GM18502 (cell line): ENCODE measurements at regions not wholly inside any gene's neighbourhood (a gene's known extent, or its start where the extent isn't known, plus 50 kb on each side); places are given as distances from the start of the nearest gene placed in this dataset.
"Not testable (repeated sequence)": the region's sequence is repeated elsewhere in the genome, so short reads cannot be mapped to it uniquely, and the experiment has no call there.

Experiments
- ATAC-seq: cut with Tn5 transposase; IDR thresholded peaks from one replicate; pipeline ENCODE4 v1.9.1; 2021; ENCODE audit warnings: mild to moderate bottlenecking; ENCODE audit not compliant: unreplicated experiment, poor library complexity

- ATAC-seq, result not testable (repeated sequence)
Observed at GRCh38 chr9:67331634-67332033, 339.3 kb upstream of the SPATA31A3 start.

DNA sequence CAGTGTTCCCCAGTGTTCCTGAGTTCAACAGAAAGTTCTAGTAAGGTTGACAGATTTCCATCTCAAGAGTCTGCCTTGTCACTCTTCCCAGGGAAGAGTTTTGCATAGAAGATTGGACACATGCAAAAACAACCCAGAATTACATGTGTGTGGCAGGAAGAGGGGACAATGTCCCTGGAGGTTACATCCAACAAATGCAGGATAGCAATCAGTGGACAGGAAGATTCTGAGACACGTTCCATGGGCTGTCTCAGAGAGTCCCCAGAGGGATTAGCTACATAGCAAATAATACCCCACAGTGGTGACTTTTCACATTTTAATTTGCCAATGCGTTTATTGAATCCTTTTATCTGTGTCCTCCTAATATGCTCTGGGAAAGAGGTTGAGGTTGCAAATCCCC, 321.1 kb upstream of the SPATA31A3 start:
- not testable (repeated sequence) for ATAC-seq

GRCh38 chr9:67312504-67312903, 320.2 kb upstream of the SPATA31A3 start:
- not testable (repeated sequence) for ATAC-seq

DNA sequence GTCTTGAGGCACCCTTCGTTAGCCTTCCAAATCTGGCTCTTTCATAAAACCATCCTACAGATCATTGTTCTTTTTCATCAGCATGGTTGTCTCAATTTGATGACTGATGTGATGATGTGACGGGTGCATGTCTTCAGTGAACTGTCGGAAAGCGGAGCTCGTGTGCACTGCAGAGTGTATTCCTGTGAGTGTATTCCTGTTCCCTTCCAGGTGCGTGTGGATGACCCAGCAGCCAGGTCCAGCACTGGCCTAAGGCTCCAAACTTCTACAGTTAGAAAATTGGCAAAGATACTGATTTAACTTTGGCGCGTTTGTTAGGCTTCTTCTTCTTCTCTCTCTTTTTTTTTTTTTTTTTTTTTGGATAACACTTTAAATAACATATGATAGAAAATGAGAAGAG, 314.8 kb upstream of the SPATA31A3 start:
- ATAC-seq, result not testable (repeated sequence)

DNA sequence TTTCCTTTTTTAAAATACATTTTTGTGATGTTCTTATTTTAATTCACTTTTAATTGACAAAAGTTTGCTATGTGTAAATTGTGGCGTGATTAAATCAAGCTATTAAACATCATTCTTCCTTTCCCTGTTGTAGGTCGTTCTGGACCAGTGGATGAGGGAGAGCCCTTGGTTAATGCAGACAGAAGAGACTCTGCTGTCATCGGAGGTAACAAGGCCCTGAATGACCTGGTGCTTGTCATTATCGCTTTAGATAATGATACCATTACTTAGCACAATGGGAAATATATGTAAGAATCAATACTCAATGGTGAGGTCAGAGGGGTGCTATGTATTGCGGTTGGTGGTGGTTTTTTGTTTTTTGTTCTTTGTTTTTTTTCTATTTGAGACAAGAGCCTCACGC, 296.4 kb upstream of the SPATA31A3 start:
- ATAC-seq, result not testable (repeated sequence)

DNA sequence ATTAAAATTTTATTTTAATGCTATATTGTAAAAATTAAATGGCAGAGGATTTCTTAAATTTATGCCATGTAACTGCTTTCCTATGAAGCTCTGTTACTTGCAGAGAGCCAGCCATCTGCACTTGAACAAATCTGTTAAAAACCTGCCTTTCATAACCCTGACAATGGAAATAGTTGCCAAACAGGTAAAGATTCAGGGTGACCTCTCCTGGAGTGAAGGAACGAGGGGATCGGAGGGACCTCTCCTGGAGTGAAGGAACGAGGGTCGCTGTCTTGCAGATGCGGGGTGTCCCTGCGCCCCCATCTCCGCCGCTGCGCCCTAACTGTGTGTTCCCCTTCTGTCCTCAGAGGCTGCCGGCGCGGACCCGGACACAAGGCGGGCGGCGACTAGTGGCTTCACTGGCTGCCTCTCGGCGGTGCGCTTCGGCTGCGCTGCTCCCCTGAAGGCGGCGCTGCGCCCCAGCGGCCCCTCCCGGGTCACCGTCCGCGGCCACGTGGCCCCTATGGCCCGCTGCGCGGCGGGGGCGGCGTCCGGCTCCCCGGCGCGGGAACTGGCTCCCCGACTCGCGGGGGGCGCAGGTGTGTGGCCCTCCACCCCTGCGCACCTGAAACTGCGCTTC, 295.9 kb upstream of the SPATA31A3 start:
- not testable (repeated sequence) for ATAC-seq

DNA sequence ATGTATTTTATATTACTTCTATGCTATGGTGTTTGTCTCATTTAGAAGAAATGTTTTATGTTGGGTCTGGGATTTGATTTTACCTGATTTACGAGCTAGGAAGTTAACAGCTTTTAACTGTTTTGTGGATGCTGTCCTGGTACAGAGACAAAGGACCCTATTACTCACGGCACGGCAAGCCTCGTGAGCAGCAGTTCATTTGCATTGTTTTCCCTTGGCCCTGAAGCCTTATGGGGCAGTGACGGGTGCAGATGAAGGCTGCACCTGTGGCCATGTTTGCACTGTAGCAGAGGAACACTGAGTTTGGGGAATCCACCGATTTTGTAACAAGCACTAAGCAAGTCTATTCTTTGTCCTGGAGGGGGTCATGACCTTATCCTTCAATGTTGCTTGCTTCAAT, 291.9 kb upstream of the SPATA31A3 start:
- not testable (repeated sequence) for ATAC-seq

- not testable (repeated sequence) for ATAC-seq
Observed at GRCh38 chr9:67281574-67281973, 289.2 kb upstream of the SPATA31A3 start.

DNA sequence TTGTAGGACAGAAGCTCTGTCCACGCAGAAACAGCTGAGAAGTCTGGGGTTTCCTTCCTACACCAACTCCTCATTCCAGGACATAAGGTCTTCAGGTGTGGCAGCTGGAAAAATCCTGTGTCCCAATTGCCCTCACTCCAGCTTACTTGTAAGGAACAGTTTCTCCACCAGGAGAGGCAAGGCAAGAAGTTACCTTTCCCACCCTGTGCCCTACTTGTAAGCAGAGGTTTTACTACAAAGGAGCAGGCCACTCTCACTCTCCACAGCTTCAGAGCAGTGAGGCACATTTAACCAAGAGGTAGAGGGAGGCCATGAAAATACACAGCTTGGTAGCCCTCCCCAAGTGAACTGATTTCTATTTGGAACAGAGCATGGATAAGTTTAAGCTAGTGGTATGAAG, 277.3 kb upstream of the SPATA31A3 start:
- ATAC-seq, result not testable (repeated sequence)

- ATAC-seq, result not testable (repeated sequence)
Observed at GRCh38 chr9:67257894-67258293, 265.5 kb upstream of the SPATA31A3 start.

GRCh38 chr9:67248967-67249366, 256.6 kb upstream of the SPATA31A3 start:
- ATAC-seq, result peak; percentile 46

DNA sequence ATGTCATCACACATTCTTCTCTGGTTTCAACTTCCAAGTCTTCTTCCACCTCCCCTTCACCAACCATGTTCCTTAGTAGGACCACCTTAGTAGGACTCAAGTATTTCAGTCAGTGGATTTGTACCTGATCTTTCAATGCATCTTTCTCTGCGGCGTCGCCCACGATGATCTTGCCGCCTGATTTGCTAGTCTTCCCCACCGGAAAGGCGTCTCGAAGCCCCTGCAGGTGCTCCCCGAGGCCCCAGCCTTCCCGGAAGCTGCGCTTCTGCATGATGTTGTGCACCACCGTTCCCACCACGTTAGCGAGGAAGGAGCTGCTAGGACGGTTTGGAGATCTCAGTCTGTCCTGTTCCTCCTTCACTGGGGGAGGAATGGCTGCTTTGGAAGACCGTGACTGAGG, 219.7 kb upstream of the SPATA31A3 start:
- ATAC-seq, result not testable (repeated sequence)

DNA sequence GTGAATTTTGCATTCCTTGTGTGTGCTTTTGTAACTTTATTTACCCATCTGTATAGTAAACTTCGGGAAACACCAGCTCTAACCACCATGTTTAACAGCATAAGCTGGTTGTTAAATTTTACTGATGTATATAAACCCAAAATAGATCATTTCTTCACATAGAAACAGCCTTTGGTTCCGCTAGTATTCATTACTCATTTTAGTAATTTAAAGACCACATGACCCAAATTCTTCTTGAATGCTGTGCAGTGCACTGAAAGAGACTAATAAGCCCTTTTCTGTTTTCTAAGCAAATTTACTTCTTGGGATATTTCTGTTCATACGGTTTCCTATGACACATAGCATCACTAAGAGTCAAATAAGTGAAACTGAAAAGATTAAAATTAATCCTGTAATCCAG, 218.5 kb upstream of the SPATA31A3 start:
- not testable (repeated sequence) for ATAC-seq

GRCh38 chr9:67208831-67209437, 216.6 kb upstream of the SPATA31A3 start:
- not testable (repeated sequence) for ATAC-seq

DNA sequence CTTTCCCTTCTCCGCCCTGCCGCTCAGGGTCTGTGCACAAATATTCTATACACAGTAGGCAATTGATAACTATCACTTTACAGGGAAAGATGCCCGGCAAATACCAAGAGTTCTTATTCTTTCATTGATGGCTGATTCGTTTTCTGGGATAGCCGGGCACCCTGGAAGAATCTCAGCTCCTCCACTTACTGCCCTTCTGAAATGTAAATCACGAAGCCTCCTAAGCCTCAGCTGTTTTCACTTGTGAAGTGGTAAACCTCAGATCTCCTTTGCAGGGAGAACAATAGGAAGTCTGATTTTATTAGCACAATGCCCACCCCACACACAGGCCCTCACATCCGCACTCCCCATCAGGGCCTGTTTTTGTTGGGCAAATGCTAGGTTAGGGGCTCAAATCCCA, 203.8 kb upstream of the SPATA31A3 start:
- not testable (repeated sequence) for ATAC-seq

GRCh38 chr9:67195357-67195756, 203.0 kb upstream of the SPATA31A3 start:
- not testable (repeated sequence) for ATAC-seq

DNA sequence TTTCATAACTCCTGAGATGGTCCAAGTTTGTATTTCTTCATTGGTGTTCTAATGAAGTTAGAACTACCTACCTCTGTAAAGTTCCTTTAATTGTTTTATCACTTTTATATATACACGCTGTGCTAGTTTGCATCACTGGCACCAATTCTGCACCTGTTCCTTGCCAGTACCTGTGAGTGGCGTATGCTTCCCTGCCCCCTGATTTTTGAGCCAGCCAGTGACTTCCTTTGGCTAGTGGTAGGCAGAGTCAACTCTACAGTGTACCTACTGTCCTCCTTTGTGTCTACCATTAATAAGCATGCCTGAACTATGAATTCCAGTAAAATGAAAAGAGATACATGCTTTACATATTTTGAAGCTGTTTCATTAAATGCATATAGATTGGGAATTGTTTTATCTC, 186.8 kb upstream of the SPATA31A3 start:
- not testable (repeated sequence) for ATAC-seq

GRCh38 chr9:67175167-67175566, 182.8 kb upstream of the SPATA31A3 start:
- not testable (repeated sequence) for ATAC-seq

- not testable (repeated sequence) for ATAC-seq
Observed at GRCh38 chr9:67171721-67172120, 179.4 kb upstream of the SPATA31A3 start.

GRCh38 chr9:67168530-67169157, 176.3 kb upstream of the SPATA31A3 start:
- not testable (repeated sequence) for ATAC-seq

- ATAC-seq, result not testable (repeated sequence)
Observed at GRCh38 chr9:67166335-67166734, 174.0 kb upstream of the SPATA31A3 start.
